ENCODE measurements at regions not wholly inside any gene's neighbourhood (a gene's known extent, or its start where the extent isn't known, plus 50 kb on each side); places are given as distances from the start of the nearest gene placed in this dataset.
"Not testable (repeated sequence)": the region's sequence is repeated elsewhere in the genome, so short reads cannot be mapped to it uniquely, and the experiment has no call there.

DNA sequence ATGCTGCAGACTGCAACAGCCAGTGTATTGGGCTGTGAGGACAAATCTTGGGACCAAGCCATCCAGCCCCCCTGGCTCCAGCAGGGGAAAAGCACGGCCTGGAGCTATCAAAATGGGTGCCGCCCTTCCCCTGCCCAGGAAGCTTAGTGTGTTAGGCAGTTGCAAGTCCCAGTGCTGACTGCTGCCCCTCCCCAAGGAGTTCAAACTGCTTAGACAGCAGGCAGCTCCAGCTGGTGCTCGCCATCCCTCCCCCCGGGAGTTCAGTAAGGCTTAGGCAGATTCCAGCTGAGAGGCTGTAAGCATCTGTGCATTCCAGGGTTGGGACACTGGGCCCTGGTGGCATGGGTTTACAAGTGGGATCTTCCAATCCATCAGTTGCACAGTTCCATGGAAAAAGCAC, 579.6 kb upstream of the NR5A2 start:
- no peak for DNase-seq

DNA sequence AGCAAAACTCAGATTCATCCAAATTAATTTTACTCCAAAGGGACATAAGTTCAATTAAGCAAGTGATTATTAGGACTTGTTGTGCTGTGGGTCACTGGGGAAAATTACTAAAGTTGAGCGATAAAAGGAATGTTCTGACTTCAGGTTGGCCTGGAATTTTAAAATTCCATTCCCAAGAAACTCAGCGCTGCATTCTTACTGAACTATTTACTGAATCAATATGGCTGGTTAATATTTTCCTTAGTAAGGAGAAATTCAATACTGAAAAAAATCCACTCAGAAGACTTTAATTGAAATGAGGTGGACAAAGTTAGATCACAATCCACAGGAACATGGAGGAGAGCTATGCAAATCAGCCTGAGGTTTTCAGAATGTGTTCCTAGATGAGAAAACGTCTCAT, 578.9 kb upstream of the NR5A2 start:
- no peak for DNase-seq

DNA sequence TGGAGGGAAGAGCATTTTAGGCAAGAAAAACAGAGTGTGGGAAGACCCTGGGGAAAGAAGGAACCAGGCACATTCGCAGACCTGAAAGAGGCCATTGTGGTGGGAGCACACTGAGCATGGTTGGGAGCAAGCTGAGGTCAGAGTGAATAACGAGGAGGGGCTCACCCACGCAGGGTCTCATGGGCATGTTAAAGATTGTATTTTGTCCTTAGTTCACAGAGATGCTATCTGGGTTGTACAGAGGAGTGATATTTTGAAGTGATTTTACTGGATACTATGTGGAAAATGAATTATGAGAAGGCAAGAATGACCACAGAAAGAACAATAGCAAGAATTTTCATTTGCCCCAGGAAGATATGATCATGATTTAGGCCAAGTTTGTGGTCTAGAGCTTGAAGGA, 578.3 kb upstream of the NR5A2 start:
- DNase-seq: no peak

DNA sequence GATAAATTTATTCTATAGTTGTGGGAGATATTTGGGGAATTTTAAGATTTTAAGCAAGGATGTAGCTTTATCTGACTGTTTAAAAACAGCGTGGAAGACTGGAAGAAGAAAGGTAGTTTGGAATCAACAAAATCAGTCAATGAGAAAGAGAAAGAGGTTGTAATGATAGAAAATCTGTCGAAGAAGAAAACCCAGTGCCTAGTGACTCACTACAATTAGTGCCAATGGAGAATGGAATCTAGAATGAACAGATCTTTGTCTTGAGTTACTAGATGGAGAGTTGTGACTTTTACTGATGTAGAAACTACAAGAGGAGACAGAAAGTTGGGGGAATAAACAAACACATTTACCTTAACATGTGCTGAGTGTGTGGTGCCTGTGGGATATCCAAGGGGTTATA, 577.8 kb upstream of the NR5A2 start:
- no peak for DNase-seq

DNA sequence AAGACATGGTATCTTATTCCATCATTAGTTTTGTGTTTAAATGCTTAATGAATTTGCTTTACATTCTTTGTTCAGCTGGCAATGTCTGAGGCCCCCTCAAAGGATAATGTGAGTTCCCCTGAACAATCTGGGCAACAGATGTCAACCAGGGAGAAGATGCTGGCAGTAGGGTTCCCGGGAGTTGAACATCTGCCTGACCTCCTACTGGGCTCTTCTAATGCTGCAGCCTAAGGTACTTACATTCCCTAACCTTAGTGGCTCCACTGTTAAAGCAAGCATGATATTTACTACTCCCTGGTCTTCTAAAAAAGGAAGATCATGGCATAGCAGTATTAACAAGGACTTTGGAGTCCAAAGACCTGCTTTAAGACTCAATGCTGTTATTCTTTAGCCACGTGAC, 574.9 kb upstream of the NR5A2 start:
- no peak for DNase-seq

DNA sequence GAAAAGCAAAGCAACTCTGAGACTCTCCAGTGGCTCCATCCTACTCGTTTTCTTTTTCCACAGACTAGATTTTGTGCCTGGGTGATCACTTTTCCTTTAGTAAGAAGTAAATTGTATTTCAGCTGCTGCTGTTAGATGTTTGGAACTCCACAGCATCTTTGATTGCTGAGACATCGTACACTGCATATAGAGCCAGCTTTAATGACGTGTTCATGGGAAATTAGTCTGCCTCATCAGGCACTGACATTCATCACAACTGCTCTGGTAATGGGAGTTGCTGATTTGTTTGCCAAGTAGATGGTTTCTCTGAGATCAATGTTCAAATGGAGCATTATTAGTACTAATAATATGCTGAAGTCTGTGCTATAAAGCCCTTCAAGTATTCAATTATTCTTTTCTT, 573.8 kb upstream of the NR5A2 start:
- no peak for DNase-seq

DNA sequence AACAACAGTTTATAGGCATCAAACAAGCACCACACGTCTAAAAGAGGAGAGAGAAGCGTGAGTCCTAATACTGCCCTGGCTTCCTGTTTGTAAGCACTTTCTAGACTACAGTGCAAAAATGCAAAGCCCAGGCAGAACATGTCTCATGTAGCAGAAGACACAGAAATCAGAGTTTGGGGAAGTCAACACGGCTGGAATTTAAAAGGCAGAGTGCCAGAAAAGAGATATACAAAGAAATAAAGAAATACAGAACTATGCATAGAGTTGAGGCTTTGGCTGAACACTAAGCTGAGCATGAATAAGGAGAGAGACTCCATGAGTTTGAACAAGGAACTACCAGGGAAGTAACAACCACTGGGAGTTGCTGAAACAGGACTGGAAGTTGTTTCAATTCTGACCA, 566.6 kb upstream of the NR5A2 start:
- DNase-seq: peak in 2 of 3 donors; percentile 6 to 11

DNA sequence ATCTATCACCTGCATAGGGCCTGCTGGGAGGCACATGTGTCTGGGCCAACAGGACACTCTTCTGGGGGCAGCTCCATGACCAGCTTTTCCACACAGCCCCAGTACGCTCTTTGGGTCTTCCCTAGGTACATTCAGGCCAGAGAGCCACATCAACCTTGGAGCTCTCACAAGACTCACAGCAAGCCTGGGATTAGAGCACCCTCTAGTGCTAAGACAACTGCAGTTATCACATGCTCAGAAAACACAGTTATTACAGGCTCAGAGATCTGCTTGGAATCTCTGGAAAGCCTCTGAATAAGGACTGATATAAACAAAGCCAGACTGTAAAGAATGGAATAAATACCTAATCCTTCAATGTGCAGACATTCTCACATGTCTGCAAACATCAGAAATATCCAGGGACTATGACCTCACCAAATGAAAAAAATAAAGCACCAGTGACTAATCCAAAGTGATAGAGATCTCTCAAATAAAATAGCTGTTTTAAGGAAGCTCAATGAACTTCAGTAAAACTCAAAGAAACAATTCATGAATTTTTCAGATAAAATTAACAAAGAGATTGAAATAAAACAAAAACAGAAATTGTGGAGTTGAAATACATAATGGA, 563.9 kb upstream of the NR5A2 start:
- peak in 1 of 3 donors; percentile 29 for DNase-seq

DNA sequence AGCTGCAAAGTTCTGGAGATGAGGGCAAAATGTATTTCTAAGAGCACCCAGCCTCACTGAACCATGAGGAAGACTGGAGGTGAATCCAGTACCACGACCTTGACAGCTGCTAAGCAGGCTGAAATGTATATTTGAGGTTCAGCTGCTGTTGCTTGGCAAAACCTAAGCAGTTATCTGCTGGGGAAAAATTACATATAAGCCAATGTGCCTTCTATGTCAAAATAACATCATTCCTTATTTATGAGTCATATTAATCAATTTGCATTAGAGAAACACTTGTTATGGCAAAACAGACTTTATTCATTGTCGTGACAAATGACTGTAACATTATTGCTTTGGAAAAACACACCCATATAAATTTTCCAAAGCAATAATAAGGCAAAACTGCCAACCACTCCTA, 560.5 kb upstream of the NR5A2 start:
- no peak for DNase-seq

DNA sequence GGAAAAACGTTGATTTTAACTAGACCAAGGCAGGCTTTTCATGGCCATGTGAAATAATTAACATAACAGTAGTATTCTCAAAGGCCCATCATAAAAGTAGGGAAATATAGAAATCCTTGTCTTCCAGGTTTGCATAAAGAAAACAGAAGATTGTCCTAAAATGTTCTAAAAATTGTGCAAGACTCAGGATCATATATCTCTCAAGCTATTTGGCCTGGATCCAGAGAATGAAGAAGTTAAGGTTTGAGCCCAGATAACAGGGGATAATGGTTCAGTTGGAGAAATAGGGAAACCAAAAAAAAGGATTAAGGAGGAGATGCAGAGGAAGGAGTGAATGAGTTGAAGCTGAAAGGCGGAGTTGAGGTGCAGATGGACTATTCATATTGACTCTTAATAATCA, 555.5 kb upstream of the NR5A2 start:
- DNase-seq: no peak

DNA sequence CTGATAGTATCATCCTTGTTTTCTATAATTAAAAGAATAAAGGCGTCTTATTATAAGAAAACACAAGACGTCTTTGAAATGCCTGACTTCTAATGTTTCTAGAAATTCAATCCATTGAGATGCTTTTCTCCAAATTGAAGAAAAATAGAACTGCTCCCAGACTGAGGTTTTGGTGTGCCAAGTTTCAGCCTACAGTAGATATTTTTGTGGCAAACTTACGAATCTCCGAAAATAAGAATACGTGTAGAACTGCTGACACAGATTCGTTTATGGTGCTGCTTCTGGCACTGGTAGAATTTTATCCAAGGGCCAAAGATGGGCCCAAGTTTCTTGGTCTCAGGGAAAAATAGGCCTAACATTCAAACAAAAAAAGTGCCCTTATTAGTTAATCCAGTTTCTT, 554.5 kb upstream of the NR5A2 start:
- no peak for DNase-seq

DNA sequence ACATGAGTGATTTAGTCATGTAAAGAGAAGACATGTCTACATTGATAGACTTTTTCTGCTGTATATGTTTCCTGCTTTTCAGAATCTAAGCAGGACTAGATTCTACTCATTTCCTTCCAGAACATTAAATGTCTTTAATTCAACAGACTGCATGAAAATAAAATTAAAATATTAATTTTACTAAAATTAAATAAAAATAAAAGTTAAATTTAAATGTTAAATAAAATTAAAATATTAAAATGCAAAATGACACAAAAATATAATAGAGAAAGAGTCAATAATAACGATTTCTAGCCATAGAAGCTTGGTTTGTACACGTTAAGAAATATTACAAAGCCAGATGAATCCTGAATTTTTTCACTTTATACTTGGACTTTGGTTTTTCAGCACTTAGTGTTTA, 552.8 kb upstream of the NR5A2 start:
- no peak for DNase-seq

DNA sequence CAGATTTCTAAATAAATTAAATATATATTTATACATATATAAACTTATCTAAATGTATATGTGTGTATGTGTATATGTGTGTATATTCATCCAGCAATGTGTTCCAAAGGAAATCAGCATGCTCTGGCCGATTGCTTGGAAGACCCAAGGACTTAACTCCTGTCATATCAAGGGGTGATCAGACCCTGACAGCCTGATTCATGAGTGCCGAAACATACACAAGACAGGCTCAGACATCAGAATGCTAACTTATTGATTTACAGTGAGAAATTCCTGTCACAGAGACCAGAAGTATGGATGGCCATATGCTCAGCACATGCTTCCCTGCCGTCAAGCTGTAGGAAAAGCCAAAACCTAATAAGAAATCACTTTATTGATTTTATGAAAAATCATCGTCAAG, 545.1 kb upstream of the NR5A2 start:
- no peak for DNase-seq

DNA sequence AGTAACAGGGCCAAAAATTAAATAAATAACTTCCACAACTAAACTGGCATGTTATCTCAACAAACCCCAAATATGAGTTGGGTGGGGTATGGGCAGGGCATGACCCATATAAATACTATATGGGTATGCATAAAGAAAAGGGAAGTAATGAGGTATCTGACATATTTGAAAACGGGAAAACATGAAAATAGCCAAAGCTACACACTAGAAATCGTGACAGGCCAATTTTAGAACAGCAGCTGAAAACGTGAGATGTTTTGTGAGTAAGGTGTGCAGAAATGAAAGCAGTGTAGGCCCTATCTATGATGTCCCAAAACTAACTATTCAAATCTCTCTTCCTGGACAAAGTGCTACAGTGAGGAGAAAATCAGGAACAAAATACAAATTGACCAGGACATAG, 537.9 kb upstream of the NR5A2 start:
- no peak for DNase-seq

DNA sequence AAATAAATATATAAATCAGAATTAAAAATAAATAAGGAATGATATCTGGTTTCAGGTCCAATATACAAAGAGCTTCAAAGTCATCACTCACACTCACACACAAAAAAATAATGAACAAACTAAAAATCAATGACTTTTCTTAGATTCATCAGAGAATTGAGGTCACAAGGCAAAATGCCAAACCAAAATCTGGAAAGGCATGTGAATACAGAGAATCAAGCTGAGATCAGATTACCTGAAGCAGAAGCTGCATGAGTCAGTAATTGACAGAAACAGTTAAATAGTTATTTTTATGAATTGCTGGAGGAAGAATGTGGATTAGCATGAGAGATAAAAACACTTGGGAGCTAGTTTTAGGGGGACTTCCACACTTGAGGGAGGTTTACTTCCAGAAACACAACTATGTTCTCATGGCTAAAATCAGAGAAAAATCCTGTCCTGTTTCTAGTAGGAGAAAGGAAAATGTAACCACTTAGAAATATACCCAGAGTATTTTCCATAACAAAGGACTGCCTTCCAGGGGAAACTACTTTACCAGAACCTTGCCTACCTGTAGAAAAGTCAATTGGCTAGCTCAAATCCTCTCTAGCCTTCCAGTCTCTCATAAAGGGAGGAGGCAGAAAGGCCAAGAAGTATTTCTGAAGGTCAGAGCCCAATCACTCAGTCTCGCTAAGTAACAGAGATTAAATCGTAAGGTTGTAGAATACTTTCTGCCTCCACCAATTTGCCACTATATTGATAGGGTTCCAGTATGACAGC, 536.6 kb upstream of the NR5A2 start:
- DNase-seq: peak in 2 of 3 donors; percentile 7 to 51

DNA sequence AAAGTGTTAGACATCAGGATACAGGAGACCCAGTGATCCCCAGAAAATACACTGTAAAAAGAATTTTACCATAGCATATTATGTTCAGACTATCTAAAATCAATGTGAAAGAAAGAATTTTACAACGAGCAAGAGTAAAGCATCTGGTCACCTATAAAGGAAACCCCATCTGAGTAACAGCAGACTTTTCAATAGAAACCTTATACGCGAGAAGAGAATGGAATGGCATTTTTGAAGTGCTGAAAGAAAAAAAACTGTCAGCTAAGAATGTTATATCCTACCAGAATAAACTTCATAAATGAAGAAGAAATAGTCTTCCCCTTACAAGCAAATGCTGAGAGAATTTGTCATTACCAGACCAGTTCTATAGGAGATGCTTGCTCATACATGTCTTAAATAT, 532.1 kb upstream of the NR5A2 start:
- DNase-seq: no peak

DNA sequence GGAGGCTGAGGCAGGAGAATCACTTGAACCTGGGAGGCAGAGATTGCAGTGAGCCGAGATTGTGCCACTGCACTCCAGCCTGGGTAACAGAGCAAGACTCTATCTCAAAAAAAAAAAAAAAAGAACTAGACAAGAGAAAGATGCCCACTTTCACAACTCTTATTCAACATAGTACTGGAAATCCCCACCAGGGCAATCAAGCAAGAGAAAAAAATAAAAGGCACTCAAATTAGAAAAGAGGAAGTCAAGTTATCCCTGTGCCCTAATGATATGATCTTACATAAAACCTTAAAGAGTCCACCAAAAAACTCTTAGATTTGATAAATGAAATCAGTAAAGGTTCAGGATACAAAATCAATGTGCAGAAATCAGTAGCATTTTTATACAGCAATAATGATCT, 528.7 kb upstream of the NR5A2 start:
- DNase-seq: not testable (repeated sequence)

DNA sequence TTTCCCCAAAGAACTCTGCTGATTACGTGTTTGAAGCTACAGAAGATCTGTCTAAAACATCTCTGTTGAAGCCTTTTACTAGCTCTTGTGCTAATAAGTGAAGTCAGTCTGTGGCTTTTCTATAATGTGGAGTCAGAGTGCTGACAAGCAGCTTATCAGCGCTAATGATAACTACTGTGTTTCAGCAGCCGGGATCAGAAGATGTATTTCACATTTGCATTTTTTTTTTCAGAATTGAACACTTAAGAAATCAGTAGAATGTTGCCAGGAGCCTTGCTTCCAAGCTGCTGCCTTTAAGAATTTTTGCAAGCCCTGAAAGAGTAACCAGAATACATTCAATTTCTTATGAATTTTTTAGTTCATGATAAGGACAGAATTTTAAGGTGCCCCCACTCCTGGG, 519.4 kb upstream of the NR5A2 start:
- DNase-seq: no peak

DNA sequence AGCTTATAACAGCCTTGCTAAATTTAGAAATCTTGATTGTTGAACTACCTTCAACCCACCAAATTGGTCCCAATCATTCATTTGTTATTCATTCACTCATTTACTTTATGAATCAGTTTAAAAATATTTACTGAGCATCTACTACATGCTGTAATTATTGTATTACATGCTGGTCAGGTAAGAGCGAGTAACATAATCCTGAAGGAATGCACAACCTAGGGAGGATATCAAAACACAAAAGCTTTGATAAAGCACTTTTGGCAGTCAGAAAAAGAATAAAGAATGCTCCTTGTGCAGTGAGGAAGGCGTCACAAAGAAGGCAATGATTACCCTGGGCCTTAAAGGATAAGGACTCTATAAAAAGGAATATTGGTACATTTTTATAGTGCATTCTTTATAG, 518.9 kb upstream of the NR5A2 start:
- DNase-seq: no peak

DNA sequence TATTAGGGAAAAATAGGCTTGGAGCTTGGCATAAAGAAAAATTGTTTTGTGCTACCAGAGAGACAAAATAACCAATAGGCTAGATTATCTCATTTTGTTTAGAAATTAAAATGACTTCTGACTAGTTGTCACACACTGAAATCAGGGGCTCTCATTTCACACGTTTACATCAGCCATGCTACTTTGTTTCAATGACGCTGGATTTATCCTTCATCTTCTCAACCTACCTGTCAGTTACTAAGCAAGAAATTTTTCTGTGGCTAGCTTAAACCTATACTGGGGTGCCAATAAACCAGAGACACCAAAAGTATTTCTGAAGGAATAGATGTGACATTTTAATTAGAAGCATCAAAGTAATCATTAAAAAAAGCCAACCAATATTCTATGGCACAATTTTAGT, 518.1 kb upstream of the NR5A2 start:
- no peak for DNase-seq

DNA sequence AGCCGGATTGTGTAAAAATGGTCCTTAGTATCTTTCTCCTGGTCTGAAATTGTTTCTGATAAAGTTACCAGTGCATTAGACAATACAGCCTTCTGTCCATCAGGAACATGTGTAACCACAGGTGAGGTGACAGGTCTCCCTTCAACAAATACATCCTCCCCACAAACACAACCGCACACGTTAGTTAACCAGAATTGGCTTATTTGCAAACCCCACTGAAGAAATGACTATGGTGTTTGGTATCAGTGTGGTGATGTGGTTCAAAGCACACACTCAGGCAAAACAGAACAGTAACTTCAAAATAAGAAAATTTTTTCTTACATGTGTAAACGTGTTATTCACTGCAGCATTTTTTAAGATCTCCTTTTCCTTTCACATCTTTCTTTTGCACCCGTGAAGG, 517.2 kb upstream of the NR5A2 start:
- no peak for DNase-seq

DNA sequence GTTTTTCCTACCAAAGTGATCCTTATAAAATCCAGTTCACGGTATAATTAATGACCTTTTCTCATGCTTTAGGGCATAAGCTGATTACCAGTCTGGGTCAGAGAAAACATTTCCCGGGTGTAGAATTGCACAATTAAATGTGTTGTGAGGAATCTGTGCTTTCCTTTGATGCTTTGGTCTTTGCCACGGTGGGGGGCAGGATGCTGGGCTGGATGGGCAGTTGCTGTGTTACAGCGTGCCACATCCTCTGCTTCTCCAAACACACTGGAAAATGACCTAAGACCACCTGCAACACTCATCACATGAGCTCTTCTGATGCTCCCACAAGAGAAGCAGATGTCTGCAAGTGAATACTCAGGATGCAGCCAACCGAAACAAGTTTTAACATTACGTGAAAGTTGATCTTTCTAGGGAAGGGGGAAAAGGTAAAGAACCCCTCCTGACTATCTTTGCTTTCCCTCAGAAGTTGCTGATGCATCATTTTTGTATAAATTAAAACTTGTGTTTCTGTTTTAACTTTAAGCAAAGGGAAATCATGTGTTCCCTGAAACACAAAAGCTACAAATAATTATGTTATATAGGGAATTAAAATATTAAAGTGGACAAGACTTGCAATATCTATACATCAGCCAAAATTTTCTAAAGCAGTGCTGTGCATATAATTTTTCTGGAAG, 515.3 kb upstream of the NR5A2 start:
- DNase-seq: peak in 1 of 3 donors; percentile 8

DNA sequence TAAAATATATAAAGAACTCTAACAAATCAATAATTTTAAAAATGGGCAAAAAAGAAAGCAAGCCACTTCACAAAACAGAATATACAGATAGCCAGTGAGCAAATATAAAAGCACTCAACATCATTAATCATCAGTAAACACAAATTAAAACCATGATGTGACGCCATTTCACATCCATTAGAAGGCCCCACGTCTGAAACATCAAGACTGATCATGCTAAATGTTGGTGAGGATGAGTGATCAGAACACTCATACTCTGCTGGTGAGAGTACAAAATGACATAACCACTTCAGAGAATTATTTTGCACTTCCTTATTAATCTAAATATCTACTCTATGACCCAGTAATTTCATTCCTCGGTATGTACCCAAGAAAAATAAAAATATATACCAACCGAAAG, 512.2 kb upstream of the NR5A2 start:
- DNase-seq: no peak

Measured in muscle of back (tissue), 3 donors.